Fibroblast of mammary gland (primary cell): ENCODE measurements at regions not wholly inside any gene's neighbourhood (a gene's known extent, or its start where the extent isn't known, plus 50 kb on each side); places are given as distances from the start of the nearest gene placed in this dataset.

Source experiments
- DNase-seq: peaks from one replicate; pipeline ENCODE4 v3.0.0-alpha.2; 2010; ENCODE audit warnings: low read depth
- H3K4me3 ChIP-seq: 2 replicates; pipeline ENCODE4 v1.5.1; 2011; ENCODE audit warnings: low read depth, mild to moderate bottlenecking, low read length, moderate library complexity; ENCODE audit not compliant: control insufficient read depth
- TF ChIP-seq, protein P1 (sequence below): conservative IDR thresholded peaks from 2 replicates; pipeline ENCODE4 v1.5.1; 2011; ENCODE audit warnings: low read depth, low read length, inconsistent platforms; ENCODE audit not compliant: control insufficient read depth, insufficient read depth

DNA sequence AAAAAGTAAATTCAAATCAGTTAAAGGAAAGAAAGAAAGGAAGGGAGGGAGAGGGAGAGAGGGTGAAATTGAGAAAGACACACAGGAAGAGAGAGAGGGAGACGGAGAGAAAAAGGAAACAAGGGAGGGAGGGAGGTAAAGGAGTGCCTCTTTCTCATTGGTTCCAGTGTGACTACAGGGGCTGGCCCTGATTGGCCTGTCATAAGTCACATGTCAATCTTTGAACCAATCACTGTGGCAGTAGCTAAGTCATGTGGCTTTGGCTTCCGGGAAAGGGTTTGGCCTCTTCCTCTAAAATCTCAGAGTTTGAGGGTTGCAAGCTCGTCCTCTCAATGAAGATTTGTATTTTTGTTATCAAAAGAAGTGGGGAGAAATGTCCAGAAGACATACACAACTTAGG, 150.2 kb downstream of the RAB11FIP2 start:
- TF ChIP-seq, protein P1, sequence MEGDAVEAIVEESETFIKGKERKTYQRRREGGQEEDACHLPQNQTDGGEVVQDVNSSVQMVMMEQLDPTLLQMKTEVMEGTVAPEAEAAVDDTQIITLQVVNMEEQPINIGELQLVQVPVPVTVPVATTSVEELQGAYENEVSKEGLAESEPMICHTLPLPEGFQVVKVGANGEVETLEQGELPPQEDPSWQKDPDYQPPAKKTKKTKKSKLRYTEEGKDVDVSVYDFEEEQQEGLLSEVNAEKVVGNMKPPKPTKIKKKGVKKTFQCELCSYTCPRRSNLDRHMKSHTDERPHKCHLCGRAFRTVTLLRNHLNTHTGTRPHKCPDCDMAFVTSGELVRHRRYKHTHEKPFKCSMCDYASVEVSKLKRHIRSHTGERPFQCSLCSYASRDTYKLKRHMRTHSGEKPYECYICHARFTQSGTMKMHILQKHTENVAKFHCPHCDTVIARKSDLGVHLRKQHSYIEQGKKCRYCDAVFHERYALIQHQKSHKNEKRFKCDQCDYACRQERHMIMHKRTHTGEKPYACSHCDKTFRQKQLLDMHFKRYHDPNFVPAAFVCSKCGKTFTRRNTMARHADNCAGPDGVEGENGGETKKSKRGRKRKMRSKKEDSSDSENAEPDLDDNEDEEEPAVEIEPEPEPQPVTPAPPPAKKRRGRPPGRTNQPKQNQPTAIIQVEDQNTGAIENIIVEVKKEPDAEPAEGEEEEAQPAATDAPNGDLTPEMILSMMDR = no peak
- DNase-seq = no peak
- H3K4me3 ChIP-seq = no peak overlapping the region

DNA sequence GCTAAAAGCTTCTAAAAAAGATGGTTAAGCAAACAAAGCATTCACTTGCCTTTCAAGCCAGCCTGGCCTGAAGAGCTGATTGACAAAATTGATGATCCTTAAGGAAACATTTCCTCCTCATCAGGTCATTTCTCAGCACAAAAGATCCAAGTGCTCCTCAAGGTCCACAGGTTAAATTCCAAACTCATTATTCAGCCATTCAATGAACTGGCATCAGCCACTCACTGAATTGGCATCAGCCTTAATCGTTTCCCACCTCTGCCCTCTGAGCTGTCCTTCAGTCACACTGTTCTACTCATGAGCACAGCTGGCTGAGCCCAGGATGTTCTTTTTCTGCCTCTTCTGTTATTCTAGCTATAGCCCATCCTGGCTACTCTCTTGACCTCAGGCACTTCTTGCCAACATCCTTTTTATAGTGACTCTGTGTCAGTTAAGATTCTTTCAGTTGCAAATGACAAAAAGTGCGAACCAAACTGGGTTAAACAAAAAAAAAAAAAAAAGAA, 147.5 kb downstream of the RAB11FIP2 start:
- no peak overlapping the region for H3K4me3 ChIP-seq
- no peak for DNase-seq
- TF ChIP-seq, protein P1 = no peak

DNA sequence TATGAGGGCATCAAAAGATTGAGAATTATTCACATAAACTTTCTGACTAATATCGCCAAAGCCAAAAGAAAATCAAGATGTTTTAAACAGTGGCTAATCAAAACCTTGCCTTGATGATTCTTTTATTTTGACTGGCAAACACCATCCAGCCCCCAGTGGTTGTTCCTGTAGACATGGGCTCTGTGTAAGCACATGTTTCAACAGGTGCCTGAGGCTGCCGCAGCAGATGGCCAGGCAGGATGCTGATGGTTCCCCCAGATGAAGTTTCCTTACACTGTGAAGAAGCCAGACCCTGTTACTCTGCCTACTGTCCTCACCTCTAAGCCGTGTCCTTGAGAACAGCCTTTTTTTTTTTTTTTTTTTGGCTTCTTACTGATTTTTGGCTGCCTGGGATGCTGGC, 146.5 kb downstream of the RAB11FIP2 start:
- TF ChIP-seq, protein P1 = no peak
- no peak for DNase-seq
- no peak overlapping the region for H3K4me3 ChIP-seq

DNA sequence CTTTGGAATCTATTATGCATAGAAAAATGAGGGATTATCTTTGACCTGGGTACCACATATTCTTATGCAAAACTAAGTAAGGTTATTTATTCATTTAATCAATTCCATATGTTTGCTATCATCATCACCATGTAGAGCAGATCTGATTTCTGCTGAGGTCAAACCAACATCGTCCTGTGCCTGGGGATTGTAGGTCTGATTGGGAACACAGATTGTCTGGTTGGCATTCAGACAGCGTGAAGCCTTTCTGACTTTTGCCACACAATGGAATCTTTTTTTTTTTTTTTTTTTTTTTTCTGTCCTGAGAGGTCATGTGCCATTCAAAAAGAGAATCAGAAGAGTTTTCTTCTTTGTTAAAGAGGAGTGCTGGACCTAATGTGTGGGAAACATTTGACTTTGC, 142.9 kb downstream of the RAB11FIP2 start:
- TF ChIP-seq, protein P1 = no peak
- DNase-seq = peak; percentile 6

DNA sequence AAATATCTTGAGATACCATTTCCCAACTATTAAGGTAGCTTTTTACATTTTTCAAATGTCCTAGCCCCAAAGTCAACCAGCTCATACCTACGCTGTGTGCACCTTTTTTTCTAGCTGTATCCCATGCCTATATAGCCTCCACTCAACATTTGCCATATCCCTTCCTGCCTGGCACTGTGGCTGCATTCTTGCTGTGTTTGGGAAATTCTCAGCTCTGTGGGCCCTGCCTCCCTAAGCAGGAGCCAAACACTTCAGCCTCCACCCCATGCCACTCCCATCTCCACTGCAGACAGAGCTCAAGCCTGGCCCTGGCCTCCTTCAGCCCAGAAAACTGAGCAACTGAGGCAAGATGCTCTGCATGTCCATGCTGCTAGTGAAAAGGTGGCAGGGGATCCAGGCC, 141.3 kb downstream of the RAB11FIP2 start:
- DNase-seq = no peak
- TF ChIP-seq, protein P1 = no peak
- H3K4me3 ChIP-seq = no peak overlapping the region

More for the DNA sequence above, 142.9 kb downstream of the RAB11FIP2 start:
- no peak overlapping the region for H3K4me3 ChIP-seq

DNA sequence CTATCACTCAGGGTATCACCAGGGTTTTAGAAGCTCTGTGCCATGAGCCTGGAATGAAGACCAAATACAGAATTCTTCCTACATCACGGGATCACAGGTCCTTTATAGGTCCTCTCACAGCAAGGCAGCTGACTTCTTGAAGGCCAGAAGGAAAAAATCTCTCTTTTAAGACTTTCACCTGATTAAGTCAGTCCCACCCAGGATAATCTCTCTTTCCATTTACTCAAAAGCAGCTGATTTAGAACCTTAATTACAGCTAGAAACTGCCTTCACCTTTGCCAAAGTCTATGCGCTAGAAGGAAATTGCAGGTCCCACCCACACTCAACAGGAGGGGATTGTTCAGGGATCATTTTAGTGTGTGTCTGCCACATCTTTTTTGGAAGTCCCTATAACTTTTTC, 135.1 kb downstream of the RAB11FIP2 start:
- DNase-seq = no peak
- no peak overlapping the region for H3K4me3 ChIP-seq
- TF ChIP-seq, protein P1 = no peak

DNA sequence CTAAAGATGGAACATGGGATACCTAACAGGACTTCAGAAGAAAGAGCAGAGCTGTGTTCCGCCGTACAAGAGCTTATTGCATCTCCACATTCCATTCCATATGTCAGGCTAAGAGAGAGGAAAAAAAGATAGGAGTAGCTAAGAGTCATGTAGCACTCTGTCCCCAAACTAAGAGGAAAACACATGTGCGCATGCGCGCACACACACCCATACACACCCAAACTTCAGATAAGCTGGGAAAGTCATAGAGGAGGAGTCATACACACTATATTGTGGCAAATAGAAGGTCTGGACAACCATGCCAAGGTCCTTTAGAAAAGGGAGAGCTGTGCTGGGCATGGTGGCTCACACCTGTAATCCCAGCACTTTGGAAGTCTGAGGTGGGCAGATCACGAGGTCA, 132.4 kb downstream of the RAB11FIP2 start:
- DNase-seq = no peak
- TF ChIP-seq, protein P1 = no peak
- no peak overlapping the region for H3K4me3 ChIP-seq
